H1 (cell line): ENCODE measurements at regions not wholly inside any gene's neighbourhood (a gene's known extent, or its start where the extent isn't known, plus 50 kb on each side); places are given as distances from the start of the nearest gene placed in this dataset.
"Not testable (repeated sequence)": the region's sequence is repeated elsewhere in the genome, so short reads cannot be mapped to it uniquely, and the experiment has no call there.

ENCODE experiments used
- BRCA1 ChIP-seq: IDR thresholded peaks from 2 replicates; pipeline ENCODE4 v1.6.1; 2012; ENCODE audit warnings: low read depth, low read length, improper control_type of control experiment
- EP300 ChIP-seq, 2 experiments: IDR thresholded peaks; 1 replicate in 1 of 2; 2 replicates in 1 of 2; pipeline ENCODE4 v1.6.1; 2011 to 2012; ENCODE audit warnings: low read depth in 2 of 2, low read length in 2 of 2, mild to moderate bottlenecking in 2 of 2, borderline replicate concordance in 1 of 2, inconsistent platforms in 1 of 2, moderate library complexity in 1 of 2
- SP2 ChIP-seq: IDR thresholded peaks from 2 replicates; pipeline ENCODE4 v1.6.1; 2012; ENCODE audit warnings: mild to moderate bottlenecking, low read length, inconsistent platforms

DNA sequence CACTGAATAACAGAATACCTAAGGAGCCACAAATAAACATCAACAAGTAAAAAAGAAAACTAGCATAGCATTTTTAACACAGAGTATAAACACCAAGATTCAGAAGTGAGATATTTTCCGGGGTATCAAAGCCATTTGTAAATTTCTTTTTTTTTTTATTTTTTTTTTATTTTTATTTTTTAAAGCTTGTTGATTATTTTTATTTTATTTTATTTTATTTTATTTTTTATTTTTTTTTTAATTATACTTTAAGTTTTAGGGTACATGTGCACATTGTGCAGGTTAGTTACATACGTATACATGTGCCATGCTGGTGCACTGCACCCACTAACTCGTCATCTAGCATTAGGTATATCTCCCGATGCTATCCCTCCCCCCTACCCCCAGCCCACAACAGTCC lies 81.7 kb upstream of the PDE1A start:
- not testable (repeated sequence) for TF ChIP-seq BRCA1; SP2; EP300 (IDR thresholded peaks at IDR 0.05; ENCODE audit: borderline replicate concordance in 1 of 2, low read depth in 2 of 2, low read length in 2 of 2)
